HG03039 (cell line): ENCODE measurements at regions not wholly inside any gene's neighbourhood (a gene's known extent, or its start where the extent isn't known, plus 50 kb on each side); places are given as distances from the start of the nearest gene placed in this dataset.
"Not testable (repeated sequence)": the region's sequence is repeated elsewhere in the genome, so short reads cannot be mapped to it uniquely, and the experiment has no call there.

Experiments
- ATAC-seq: cut with Tn5 transposase; IDR thresholded peaks from one replicate; pipeline ENCODE4 v1.9.1; 2021; ENCODE audit warnings: mild to moderate bottlenecking, moderate library complexity; ENCODE audit not compliant: unreplicated experiment

GRCh38 chr9:73056245-73056644, 95.4 kb upstream of the ANXA1 start:
- ATAC-seq = no peak

DNA sequence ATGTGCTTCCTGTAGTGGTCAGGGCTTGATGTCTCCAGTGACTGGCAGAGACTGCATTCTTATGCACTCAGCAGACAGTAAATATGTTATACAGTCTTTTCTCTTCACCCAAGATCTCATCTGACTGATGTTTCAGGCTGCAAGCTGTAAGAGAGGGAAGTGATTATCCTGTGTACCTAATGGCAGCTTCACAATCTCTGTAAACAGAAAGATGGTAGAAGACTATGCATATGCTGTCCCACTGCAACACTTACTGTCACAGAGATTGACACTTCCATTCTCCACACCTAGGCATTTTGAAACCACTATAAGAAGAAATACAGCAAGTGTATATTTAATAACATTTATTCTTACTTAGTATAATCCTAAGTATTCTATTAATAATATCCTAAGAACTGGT, 97.6 kb upstream of the ANXA1 start:
- ATAC-seq = no peak

DNA sequence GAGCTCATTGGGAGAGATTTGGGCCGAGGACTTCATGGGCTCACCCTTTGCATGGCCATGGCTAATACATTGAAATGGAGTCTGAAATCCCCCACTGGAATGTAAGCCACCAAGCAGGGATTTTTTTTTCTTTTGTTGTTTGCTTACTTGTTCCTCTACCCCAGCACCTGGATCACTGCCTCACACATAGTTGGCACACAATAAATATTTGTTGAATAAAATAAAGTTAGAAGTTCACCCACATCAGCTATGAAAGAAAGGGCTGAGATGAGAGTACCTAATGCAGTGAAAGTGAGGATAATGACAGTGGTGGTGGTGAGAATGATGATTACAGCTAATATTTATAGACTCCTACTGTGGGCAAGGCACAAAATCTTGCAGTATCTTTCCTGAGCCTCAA, 98.1 kb upstream of the ANXA1 start:
- no peak for ATAC-seq

DNA sequence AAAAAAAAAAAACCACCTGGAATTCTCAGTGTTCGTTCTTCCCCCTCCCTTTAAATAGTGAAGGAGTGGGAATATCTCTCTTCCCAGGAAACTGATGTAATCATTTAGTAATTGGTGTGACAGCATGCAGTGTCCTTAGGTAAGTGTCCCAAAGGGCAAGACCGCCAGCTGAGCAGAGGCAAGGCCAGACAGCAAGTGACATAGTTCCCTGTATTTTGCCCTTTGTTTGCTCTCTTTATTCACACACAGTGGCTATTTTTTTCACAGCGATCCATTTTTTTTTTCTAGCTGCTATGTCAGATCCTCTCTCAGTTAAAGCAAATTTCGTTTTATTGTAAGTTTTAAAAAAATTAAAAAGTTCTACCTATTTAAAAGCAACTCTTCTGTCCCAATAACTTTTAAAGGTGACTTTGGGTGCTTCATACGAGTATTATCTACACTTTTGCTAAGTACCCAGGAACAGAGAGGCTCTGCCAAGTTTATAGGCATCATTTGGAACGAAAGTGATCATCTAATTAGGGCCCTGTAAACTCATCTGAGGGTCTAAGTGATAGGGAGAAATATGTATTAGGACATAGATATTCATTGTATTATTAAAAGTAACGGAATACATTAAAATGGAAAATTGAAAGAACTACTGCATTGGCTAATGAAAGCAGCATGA, 98.2 kb upstream of the ALDH1A1 start:
- no peak for ATAC-seq

- no peak for ATAC-seq
Measured at GRCh38 chr9:73050065-73050816, 97.4 kb upstream of the ALDH1A1 start.

DNA sequence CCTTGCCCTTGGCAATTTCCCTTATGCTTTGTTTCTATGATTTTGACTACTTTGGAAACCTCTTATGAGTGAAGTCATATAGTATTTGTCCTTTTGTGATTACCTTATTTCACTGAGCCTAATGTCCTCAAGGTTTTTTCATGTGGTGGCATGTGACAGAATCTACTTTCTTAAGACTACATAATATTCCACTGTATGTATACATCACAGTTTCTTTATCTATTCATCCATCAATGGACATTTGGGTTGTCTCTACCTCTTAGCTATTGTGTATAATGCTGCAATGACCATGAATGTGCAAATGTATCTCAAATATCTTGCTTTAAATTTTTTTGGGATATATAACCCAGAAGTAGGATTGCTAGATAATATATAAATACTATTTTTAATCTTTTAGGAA, 96.4 kb upstream of the ALDH1A1 start:
- no peak for ATAC-seq

- no peak for ATAC-seq
Measured at GRCh38 chr9:73046769-73047168, 93.9 kb upstream of the ALDH1A1 start.

DNA sequence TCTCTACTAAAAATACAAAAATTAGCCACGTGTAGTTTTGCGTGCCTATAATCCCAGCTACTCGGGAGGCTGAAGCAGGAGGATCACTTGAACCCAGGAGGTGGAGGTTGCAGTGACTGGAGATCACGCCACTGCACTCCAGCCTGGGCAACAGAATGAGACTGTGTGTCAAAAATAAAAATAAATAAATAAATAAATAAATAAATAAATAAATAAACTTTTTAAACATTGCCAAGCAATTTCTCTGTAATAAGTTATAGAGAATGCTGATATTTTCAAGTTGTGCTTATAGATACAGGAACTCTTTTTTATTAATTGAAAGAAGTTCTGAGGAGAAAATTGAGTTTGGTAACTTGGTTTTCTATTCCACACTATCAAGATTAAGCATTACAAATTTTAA, 91.9 kb upstream of the ALDH1A1 start:
- not testable (repeated sequence) for ATAC-seq

GRCh38 chr9:73042155-73042554, 89.3 kb upstream of the ALDH1A1 start:
- no peak for ATAC-seq

DNA sequence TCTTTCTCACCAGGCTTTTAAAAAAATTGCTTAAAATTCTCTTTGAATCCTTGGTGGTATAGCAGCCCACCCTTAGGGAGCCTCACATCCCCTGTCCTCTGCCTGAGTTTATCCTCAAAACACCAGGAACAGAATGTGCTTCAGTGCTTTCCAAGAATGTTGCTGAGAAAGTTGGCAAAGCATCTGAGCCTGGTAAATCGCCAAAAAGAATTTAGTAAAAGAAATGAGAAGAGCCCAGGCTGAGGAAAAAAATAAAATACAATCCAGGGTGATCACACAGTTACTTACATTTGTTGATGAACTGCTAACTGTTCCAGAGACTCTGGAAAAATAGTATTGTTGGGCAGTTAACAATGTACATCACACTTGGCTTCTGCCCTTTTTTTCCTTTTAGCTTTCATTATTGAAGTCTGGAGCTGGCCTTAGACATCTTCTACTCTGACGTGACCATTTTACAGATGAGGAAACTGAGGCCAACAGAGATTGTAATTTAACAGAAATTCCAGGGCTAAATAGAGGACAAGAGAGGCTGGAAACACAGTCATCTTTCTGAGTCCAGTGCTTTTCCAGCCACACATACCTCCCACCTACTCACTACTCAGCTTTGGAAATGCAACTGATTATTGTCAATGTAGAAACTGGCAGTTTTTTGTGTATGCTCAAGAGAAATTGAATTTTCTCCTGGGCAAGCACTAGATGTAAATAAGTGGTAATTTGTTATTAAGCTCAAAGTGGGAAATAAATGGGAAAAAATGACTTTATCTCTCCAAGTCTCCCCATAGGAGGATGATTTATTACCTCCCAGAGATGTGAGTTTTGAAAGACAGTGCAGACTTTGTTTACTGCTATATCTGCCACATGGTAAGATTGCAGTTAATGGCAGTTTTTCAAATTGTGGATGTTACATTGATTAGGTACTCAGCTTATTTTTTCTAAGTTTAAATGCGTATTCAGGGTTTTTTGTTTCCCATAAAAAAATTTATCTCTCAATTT, 86.7 kb upstream of the ALDH1A1 start:
- no peak for ATAC-seq

DNA sequence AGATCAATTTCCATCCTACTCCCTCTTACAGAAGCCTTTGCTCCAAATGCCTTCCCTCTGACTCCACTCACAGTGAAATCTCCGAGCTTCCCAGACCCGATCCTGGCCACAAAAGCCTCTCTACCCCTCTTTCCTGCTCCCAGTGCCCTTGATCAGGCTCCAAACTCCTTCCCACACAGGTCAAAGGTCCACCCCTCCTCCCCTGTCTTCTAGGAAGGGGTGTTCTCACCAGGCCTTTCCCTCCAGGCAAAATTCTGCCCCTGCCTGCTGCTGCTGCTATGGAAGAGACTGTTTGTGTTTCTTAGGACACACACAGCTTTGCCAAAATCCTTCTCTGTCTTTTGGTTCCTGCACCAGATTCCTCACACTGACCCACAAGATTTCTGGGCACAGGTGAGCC, 85.8 kb upstream of the ALDH1A1 start:
- ATAC-seq = no peak

DNA sequence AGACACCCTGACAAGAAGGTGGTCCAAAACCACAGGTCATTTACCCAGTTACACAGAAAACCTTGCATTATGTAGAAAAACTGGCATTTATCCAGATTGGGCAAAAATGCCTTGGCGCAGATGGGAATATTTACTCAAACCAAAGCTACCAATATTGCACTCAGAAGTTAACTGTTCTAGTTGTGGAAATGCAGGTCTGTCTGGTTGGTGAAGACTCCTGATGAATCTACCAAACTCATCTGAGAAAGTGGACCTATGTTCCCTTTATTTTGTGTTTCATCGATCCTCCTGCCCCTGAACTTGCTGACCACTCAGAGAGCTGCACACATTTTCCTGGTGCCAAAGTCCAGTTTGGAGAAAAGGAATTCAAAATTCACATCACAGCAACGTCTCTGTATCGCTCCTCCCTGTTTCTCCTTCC, 85.2 kb upstream of the ALDH1A1 start:
- no peak for ATAC-seq

- ATAC-seq = no peak
Measured at GRCh38 chr9:73037613-73038012, 84.8 kb upstream of the ALDH1A1 start.

DNA sequence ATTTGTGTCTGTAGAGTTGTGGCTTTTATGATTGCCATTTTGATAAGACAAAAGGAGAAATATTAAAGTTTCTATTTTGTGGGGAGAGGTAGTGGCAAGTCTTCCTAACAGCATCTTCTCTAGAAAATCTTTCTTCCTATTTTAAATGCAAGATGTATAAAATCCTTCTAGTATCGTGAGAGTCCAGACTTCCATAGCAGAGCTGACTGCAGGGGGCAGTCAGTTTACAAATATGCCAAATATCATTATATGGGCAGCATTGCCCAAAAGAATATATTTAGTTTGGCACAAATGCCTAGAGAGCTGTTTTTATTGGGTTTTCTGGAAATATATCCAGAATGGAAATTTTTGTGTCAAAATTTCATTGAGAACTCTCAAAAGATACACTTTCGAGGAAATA, 82.1 kb upstream of the ALDH1A1 start:
- ATAC-seq = no peak

- no peak for ATAC-seq
Measured at GRCh38 chr9:73031350-73031749, 78.5 kb upstream of the ALDH1A1 start.

DNA sequence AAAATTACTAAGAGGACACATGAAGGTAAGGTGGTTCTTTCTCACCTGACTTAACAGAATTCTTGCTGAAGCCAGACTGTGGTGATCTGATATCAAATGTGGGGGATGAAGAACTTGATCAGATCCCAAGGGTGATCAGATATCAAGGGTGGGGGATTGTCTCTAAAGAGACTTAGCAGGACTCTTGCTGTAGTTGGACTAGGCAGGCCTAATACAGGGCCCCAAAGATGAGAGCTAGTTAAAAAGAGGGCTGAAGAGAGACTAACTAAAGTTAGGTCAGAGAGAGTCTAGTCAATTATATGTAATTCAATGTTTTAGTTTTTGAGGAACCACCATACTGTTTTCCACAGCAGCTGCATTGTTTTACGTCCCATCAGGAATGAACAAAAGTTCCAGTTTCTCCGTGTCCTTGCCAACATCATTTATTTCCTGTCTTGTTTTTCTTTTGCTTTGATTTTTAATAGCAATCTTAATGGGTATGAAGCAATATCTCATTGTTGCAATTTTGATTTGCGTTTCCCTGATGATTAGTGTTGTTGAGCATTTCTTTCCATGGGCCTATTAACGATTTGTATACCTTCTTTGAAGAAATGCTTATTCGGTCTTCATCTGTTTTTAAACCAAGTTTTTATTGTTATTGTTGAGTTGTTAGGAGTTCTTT, 77.6 kb upstream of the ALDH1A1 start:
- ATAC-seq = no peak

DNA sequence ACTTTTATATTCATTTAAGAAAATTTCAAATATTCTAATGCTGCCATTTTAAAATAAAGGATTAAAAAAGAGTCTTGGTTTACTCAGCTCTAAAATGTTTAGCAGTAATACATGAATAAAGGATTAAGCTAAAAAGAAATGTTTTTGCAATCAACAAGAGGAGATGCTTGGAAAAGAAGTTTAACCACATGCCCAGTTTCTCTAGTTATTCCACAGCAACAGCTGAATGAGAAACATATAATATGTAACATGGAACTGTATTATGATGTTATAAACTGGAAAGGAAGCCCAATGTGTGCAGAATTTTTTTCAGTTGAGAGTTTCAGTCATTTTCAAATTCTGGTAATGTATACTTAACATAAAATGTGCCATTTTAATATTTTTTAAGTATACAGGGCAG, 76.5 kb upstream of the ALDH1A1 start:
- no peak for ATAC-seq

DNA sequence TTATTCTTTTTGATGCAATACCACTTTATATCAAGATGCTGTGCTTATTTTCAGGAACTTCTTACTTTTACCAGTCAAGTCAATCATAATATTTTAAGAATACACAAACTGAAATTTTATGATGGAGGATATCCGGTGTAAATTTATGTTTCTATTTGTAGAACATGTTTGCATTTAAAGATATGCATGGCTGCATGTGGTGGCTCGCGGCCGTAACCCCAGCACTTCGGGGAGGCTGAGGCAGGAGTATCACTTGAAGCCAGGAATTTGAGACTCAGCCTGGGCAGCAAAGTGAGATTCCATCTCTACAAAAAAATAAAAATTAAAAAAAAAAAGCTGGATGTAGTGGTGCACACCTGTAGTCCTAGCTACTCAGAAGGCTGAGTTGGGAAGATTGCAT, 73.5 kb upstream of the ALDH1A1 start:
- no peak for ATAC-seq

GRCh38 chr9:73024601-73025034, 71.8 kb upstream of the ALDH1A1 start:
- no peak for ATAC-seq

- ATAC-seq = peak; percentile 57
Measured at GRCh38 chr9:73023025-73023541, 70.2 kb upstream of the ALDH1A1 start.

- no peak for ATAC-seq
Measured at GRCh38 chr9:73022353-73022752, 69.5 kb upstream of the ALDH1A1 start.
